ENCODE measurements at regions not wholly inside any gene's neighbourhood (a gene's known extent, or its start where the extent isn't known, plus 50 kb on each side); places are given as distances from the start of the nearest gene placed in this dataset.
A peak's percentile ranks its signal among the peaks of the same experiment; 100 is the strongest.
"Not testable (repeated sequence)": the region's sequence is repeated elsewhere in the genome, so short reads cannot be mapped to it uniquely, and the experiment has no call there.

- no peak for DNase-seq
Observed at GRCh38 chr11:13782390-13783075, 114.1 kb downstream of the FAR1 start.

DNA sequence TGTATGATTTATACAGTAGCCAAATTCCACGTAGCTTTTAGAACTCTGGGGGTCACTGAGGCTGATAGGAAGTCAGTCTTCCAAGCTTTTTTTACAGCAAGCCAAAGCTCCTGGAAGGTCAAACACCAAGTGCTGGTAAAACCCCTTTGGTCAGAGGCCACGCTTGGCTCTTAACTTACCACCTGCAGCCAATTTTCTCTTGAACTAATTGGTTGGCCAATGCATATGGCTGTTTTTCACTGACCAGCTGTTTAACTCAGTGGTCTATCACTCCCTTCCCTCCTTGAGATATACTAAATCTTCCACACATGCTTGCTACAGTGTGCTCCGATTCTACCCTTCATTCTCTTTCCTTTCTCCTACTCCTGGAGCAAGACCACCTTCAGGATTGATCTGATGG, 116.0 kb downstream of the FAR1 start:
- DNase-seq: no peak

GRCh38 chr11:13784855-13785254, 116.4 kb downstream of the FAR1 start:
- no peak for DNase-seq

DNA sequence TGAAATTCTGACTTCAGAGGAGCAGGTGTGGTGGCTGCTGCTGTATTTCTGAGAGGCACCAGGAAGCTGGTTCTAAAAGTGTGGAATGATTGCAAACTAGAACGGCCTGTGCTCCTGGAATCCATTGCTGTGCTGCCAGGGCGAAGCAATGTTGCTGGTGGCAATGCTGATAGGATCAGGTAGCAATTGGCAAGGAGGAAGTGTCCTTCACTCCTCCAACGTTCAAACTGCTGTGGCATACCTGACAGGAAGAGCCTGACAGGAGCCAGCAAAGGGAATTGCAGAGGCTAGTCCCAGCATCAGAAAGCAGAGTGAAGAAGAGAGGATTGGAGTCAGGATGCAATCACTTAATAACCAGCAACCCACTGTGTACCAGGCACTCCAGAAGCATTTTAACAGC, 118.2 kb downstream of the FAR1 start:
- no peak for DNase-seq

- not testable (repeated sequence) for DNase-seq
Observed at GRCh38 chr11:13797616-13798015, 129.1 kb downstream of the FAR1 start.

GRCh38 chr11:13800901-13801300, 132.4 kb downstream of the FAR1 start:
- no peak for DNase-seq

- DNase-seq: no peak
Observed at GRCh38 chr11:13818325-13818724, 144.2 kb upstream of the SPON1 start.

DNA sequence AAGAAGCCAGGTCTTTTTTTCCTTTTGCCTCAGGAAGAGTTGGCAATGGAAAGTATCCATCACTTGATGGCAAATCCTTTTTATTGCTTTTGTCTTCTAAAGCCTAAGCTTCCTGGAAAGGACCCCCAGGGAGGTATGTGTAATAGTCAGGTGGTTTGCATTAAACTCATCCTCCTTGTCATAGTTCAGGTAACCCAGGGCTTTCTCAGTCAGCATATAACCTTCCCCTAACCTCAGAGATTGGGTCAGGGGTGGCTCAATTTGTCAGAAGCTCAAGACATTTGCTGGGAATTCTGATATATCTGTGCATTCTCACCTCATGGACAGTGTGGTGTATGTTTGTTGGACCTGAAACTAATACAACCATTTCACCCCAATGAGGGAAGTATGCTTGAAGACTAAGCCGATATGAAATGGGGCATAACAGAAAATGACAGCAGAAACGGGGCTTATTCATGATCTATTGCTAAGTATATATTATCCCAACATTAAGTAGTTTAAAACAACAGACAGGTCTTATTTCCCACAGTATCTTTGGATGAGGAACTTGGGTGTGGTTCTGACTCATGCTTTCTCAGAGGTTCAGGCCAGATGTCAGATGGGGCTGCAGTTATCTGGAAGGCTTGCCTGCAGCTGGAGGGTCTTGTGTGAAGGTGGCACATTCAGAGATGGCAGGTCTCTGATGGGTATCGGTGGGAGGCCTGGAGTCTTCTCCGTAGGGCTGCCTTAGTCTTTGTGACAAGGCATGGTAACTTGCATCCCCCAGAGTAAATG, 135.8 kb upstream of the SPON1 start:
- DNase-seq: no peak

- DNase-seq: no peak
Observed at GRCh38 chr11:13831696-13832095, 130.8 kb upstream of the SPON1 start.

DNA sequence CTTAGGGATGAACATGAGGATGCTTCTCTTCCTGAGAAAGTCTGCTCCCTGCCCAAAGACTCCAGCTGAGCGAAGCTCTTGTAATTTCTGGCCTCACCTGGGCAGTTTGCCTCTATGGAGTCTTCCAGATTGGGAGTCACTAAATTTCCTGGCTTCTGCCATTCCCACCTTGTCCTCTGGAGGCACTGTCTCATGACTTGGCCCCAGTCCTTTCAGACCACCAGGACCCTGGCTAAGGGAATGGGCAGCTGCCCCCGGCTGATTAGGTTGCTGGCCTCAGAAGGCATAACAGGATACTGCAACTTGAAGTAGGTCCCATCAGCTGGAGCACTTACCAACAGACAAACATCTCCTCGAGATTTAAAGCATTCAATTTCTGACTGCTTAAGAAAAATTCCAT, 128.1 kb upstream of the SPON1 start:
- DNase-seq: no peak

- DNase-seq: no peak
Observed at GRCh38 chr11:13836666-13837065, 125.9 kb upstream of the SPON1 start.

GRCh38 chr11:13837286-13837685, 125.2 kb upstream of the SPON1 start:
- no peak for DNase-seq

DNA sequence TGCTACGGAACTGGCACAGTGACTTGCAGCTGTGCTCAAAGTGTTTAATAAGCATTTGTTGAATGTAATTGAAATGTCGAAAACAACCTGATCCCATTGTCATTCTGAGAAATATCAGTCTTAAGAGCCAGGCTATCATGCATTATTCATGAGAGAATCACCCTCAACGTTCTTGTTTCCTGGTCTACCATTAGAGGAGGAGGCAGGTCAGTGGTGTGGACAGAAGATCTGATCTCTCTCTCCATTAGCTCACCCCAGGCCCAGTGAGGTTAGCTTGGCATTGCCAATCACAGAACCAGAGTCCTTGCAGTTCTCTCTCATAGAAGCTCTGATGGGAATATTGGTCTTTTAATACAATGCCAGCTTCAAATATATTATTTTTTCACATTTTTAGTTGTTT, 121.1 kb upstream of the SPON1 start:
- no peak for DNase-seq

DNA sequence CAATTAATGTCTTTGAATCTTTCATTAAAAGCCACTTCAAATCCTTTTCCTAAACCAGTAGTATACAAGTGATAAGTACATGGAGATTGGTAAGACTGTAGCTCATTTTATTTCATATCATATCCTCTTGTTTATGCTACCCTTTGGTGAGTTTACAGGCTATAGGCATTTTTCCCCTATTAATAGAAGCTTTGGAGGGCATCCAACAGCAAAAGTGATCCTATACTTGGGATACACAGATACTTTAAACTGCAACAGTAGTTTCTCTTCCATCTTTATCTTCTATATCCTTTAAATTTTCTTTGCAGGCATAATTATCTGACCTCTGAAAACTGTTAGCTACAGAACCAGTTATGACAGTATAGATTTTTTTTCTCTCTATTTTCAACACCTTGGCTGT, 114.5 kb upstream of the SPON1 start:
- DNase-seq: no peak

DNA sequence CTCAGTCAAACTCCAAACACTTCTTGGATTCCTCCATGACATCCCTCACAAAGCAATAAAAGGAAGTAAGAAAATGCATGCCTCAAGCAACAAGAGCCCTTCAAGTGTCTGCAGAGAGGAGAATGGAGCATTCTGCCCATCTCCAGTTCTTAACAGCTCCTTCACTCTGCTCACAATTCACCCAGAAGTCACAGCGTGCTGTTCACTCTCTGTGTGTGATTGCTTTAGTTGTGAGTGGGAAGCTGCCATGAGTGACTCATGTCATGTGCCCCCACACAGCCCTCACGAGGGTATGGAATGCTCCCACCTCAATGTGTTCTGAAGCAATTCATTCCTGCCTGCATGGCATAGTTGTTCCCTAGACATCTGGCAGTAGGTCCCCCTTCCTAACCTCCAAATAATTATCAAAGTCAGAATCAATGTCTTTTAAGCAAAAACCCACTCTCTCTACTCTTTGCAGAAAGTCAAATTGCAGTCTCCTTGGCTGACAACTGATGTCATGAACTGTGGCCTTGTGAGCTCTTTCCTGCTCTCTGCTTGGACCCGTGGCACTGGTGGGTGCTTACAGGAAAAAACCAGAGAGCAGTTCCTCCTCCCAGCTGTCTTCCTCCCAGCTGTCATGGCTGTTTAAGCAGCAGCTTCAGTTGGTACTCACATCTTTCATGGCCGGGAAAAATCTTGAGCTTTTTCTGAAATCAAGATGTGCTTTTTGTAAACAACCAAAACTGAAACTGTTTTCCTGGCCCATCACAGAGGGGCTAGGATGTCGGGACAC, 112.1 kb upstream of the SPON1 start:
- DNase-seq: no peak

- no peak for DNase-seq
Observed at GRCh38 chr11:13851691-13852090, 110.8 kb upstream of the SPON1 start.

- no peak for DNase-seq
Observed at GRCh38 chr11:13852481-13852880, 110.0 kb upstream of the SPON1 start.

- no peak for DNase-seq
Observed at GRCh38 chr11:13857828-13858227, 104.7 kb upstream of the SPON1 start.

- DNase-seq: peak; percentile 46 to 57
Observed at GRCh38 chr11:13859892-13860291, 102.6 kb upstream of the SPON1 start.

- DNase-seq: no peak
Observed at GRCh38 chr11:13861411-13861810, 101.1 kb upstream of the SPON1 start.

GRCh38 chr11:13862845-13863392, 99.6 kb upstream of the SPON1 start:
- no peak for DNase-seq

GRCh38 chr11:13868710-13869397, 93.7 kb upstream of the SPON1 start:
- DNase-seq: peak; percentile 66 to 82

DNA sequence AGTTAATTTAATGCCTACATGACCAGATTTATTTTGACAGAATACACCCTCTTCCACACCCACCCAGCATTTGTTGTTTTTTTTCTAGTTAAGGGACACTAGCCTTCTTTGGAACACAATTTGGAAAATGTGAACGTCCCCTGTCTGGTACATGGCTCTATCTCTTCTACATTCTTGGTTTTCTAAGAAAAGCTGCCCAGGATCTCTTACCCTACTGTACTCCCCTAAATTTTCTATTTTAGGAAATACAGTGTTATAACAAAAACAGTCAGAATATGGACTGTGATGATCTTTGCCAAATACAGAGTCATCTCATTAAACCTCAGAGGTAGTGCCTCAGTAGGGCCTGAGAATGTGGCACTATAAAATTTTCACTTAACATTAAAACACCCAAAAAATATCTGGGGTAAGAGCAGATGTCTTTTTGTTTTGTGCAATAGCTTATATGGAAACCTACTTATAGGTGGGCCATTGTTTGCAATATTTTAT, 93.1 kb upstream of the SPON1 start:
- no peak for DNase-seq

All from CD4-positive, alpha-beta T cell treated with Interferon alpha-2 for 1 hour (primary cell).